Fibroblast of villous mesenchyme (primary cell): ENCODE measurements at regions not wholly inside any gene's neighbourhood (a gene's known extent, or its start where the extent isn't known, plus 50 kb on each side); places are given as distances from the start of the nearest gene placed in this dataset.
"Not testable (repeated sequence)": the region's sequence is repeated elsewhere in the genome, so short reads cannot be mapped to it uniquely, and the experiment has no call there.

Experiments used
- DNase-seq: peaks from one replicate; pipeline ENCODE4 v3.0.0-alpha.2; 2010; ENCODE audit warnings: low read depth
- H3K4me3 ChIP-seq: 2 replicates; pipeline ENCODE4 v1.5.1; 2011; ENCODE audit warnings: low read depth, mild to moderate bottlenecking, low read length
- CTCF ChIP-seq: IDR thresholded peaks from 2 replicates; pipeline ENCODE4 v1.5.1; 2012; ENCODE audit warnings: low read depth, mild to moderate bottlenecking, low read length; ENCODE audit not compliant: insufficient read depth

GRCh38 chrX:150213481-150214030, 149.6 kb upstream of the MAMLD1 start:
- no peak for DNase-seq
- no peak for TF ChIP-seq CTCF
- H3K4me3 ChIP-seq, result no peak overlapping the region

GRCh38 chrX:150216000-150216399, 147.1 kb upstream of the MAMLD1 start:
- not testable (repeated sequence) for DNase-seq, H3K4me3 ChIP-seq

- TF ChIP-seq CTCF, result no peak
- H3K4me3 ChIP-seq, result no peak overlapping the region
- no peak for DNase-seq
These were observed 146.4 kb upstream of the MAMLD1 start for GRCh38 chrX:150216716-150217115.

GRCh38 chrX:150217609-150218008, 145.5 kb upstream of the MAMLD1 start:
- DNase-seq, result no peak
- H3K4me3 ChIP-seq, result no peak overlapping the region
- no peak for TF ChIP-seq CTCF

GRCh38 chrX:150219374-150220185, 143.5 kb upstream of the MAMLD1 start:
- DNase-seq, result peak; percentile 8
- TF ChIP-seq CTCF, result no peak

GRCh38 chrX:150223176-150224015, 139.7 kb upstream of the MAMLD1 start:
- H3K4me3 ChIP-seq, result no peak overlapping the region
- DNase-seq, result no peak
- TF ChIP-seq CTCF, result no peak

More at GRCh38 chrX:150219374-150220185, 143.5 kb upstream of the MAMLD1 start:
- H3K4me3 ChIP-seq, result no peak overlapping the region

- H3K4me3 ChIP-seq, result no peak overlapping the region
- TF ChIP-seq CTCF, result no peak
- DNase-seq, result no peak
These were observed 138.4 kb upstream of the MAMLD1 start for GRCh38 chrX:150224676-150225075.
